ENCODE measurements at regions not wholly inside any gene's neighbourhood (a gene's known extent, or its start where the extent isn't known, plus 50 kb on each side); places are given as distances from the start of the nearest gene placed in this dataset.

- no peak for DNase-seq (ENCODE audit: low read depth in 4 of 4, low spot score in 1 of 4)
These were observed 103.3 kb upstream of the FSTL4 start for GRCh38 chr5:133715616-133716015.

- no peak for DNase-seq (ENCODE audit: low read depth in 4 of 4, low spot score in 1 of 4)
These were observed 102.9 kb upstream of the FSTL4 start for GRCh38 chr5:133715216-133715615.

DNA sequence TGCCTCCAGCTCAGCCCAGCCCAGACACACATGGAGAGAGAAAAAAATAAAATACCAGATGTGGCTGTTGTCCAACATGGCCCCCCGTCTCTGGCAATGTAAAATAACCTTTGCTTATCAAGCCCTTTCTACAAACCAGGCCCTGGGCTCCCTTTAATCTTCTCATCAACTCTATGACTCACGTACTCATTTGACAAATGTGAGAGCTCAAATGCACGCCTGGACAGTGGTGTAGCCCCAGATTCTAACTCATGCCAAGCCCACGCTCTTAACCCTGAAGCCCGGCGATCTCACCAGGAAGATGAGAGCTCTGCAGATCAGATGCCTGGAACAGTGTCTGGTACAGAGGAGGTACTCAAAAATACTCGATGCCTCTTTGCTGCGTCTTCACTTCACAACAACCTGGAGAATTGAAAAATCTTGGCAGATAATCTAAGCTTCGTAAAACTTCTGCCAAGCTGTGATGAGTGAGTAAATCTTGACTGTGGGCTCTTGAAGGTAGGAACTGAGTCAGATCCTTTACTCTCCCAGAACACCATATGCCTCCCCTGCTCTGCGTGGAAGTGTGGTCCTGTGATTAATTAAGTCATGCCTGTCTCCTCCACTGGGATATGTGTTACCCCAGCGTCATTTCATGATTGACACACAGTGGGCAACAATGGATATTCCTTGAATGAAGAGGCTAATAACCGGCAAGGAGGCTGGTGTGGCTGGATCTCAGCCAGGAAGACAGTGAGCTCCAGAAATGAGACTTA is 102.0 kb upstream of the FSTL4 start:
- no peak for DNase-seq (ENCODE audit: low read depth in 4 of 4, low spot score in 1 of 4)

GRCh38 chr5:133713751-133714150 is 101.4 kb upstream of the FSTL4 start:
- DNase-seq (ENCODE audit: low read depth in 4 of 4, low spot score in 1 of 4) = no peak

DNA sequence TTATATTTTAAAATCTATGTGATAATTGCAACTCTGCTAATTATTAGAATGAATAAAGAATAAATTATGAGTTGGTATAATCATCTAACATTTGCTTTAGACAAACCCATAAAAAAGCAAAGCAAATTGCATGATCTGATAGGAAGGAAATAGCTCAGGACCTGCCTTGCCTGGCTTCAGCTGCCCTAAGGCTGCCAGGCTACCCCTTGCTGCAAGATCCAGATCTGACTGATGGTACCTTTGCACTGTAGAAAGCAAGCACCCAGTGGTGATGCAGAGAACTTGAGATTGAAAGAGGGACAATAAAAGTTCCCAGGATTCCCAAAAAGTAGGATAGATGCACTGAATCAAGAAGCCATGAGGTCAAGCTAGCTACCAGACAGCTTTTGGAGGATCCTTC is 100.9 kb upstream of the FSTL4 start:
- DNase-seq (ENCODE audit: low read depth in 4 of 4, low spot score in 1 of 4) = no peak

GRCh38 chr5:133712562-133712961 is 100.2 kb upstream of the FSTL4 start:
- DNase-seq (ENCODE audit: low read depth in 4 of 4, low spot score in 1 of 4) = no peak

GRCh38 chr5:133709209-133709725 is 96.9 kb upstream of the FSTL4 start:
- DNase-seq (ENCODE audit: low read depth in 4 of 4, low spot score in 1 of 4) = no peak

GRCh38 chr5:133708331-133708850 is 96.0 kb upstream of the FSTL4 start:
- no peak for DNase-seq (ENCODE audit: low read depth in 4 of 4, low spot score in 1 of 4)

DNA sequence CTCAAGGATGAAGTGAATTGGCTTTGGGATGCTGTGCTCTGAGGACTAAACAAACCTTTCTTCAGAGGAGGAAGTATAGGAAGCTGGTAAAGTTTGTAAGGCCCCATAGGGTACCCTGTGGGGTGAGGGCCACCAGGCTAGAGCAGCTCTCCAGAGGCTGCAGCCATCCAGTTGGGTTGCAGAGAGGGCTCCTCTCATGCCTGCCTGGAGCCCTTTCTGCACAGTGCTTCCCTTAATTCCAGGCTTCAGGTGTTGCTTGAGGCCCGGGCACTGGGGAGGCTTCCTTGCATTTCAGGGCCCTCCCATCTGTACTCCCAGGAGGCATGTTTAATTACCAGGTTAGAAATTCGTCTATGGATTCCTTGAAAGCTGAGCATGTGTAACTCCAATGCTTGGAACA is 95.3 kb upstream of the FSTL4 start:
- no peak for DNase-seq (ENCODE audit: low read depth in 4 of 4, low spot score in 1 of 4)

DNA sequence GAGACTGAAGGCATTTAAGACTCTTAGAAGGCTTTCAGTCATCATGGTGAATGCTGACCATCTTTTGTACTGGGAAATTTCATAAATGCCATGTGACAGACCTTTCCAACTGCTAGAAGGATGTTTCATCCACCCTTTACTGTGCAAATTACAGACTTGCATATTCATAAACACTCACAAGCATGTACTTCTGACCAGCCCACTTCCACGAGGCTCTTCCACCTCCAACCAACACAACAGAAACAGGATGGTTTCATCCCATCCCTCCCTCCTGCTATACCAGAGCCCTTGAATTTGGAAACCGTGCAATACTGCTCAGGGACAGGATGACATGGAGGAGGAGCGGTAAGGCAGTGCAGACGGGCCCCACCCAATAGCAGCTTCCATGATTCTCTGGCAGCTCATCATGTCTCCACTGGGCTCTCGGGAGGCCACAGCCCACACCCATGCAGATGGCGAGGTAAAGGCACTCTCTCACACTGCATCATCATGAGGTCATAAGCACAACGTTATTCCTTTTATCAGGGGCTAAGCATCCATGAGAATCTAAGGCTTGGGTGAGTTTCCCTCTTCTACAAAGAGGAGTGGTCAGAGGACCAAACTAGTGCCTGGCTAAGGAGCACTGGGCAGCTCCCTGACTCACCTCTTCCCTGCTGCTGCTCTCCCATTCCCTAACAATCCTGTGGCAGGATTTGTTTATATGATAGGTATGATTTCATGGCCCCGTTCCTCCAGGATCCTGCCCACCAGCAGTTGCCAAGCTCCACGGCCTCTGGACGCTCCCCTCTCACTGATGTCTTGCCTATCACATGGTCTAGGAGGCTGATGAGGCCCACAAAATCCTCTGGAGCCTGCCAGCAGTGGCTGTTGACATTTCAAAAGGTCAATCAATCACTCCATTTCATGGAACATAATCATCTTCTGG is 94.4 kb upstream of the FSTL4 start:
- DNase-seq (ENCODE audit: low read depth in 4 of 4, low spot score in 1 of 4) = no peak

- DNase-seq (ENCODE audit: low read depth in 4 of 4, low spot score in 1 of 4) = no peak
These were observed 93.0 kb upstream of the FSTL4 start for GRCh38 chr5:133705331-133705730.

DNA sequence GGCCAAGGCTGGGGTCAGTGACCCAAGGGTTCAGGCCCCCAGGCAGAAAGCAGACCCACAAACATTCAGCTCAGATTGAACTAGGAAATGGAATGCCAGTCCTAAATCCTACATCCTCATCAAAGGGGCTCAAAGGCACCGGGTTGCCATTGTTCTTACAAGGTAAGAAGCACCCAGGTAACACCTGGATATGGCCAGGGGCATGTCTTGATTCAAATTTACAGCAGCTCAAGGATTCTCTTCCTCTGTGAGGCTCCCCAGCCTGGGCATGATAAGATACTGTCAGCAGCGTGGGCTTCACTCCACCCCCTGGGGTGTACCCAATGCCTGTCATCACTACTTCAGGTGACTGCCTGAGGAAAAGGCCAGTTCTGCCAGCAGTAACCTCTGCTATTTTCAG is 92.1 kb upstream of the FSTL4 start:
- no peak for DNase-seq (ENCODE audit: low read depth in 4 of 4, low spot score in 1 of 4)

DNA sequence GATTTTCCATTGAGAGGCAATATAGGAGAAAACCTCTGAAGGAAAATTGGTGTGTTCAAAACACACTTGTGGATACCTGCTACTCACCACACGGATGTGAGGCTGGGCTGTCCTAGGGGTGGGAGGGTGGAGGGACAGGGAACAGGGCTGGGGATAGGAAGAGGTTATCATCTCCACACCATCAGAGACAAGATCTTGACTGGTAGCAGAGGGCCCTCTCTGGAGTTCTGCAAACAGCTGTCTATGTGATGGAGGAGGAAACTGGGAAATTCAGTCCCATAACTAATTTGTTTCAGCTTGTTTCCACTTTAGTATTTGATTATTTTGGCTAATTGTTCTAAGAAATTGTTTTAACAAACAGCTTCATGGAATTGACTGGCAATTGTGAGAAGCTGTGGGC is 91.6 kb upstream of the FSTL4 start:
- DNase-seq (ENCODE audit: low read depth in 4 of 4, low spot score in 1 of 4) = no peak

DNA sequence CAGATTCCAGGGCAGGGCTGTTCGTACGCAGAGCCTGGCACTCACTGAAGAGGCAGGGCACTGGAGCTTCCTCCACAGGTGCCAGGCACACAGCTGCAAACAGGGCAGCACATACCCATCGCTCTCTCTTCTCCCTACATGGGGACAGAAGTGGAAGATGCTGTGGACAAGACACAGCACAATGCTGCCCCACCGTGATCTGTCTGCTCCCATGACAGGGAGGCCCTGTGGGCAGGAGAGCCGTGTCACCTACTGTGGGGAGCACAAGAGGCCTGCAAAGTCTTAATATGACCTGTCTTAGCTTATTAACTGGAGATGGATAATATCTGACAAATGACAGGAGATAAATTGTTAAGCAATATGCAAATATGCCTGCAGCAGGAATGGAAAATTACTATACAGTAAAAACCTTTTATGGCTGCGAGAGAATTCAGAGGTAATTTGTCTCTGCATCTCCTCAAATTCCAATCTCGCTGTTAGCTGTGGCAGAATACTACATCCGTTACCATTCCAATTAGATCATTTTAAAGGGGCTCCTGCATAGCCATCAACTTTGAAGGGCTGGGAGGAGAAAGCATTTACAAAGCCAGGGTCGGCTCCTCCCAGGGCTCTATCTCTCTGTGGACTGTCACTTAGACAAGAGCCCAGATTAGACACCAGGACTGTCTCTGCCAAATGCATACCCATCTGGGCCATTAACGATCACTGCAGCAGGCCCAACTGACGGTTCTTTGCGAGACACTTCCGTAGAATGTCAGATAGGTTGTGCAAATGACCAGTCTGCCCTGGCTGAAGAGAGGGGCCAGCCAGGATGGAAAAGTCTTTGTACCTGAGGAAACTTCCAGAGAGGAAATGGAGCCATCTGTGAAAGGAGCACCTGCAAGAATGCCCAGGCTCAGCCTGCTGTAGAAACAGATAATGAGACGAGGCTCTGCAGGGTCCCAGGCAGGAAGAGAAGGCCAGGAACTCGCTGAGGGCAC is 90.7 kb upstream of the FSTL4 start:
- DNase-seq (ENCODE audit: low read depth in 4 of 4, low spot score in 1 of 4) = no peak

DNA sequence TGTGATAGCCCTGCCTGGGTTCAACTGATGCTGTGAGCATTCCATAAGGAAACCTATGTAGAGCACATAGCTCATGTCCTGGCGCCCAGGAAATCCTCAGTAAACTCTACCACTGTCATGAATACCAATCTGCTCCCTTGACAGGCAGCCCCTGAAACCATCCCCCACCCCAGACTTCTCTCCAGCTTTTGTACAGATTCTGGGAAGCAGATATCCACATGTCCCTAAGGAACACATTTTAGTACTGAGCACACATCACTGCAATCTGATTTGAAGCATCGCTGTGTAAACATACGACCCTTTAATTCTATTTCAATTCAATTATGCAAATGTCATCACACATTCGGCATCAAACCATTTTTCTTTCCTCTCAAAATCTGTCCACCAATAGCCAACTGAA is 89.5 kb upstream of the FSTL4 start:
- no peak for DNase-seq (ENCODE audit: low read depth in 4 of 4, low spot score in 1 of 4)

DNA sequence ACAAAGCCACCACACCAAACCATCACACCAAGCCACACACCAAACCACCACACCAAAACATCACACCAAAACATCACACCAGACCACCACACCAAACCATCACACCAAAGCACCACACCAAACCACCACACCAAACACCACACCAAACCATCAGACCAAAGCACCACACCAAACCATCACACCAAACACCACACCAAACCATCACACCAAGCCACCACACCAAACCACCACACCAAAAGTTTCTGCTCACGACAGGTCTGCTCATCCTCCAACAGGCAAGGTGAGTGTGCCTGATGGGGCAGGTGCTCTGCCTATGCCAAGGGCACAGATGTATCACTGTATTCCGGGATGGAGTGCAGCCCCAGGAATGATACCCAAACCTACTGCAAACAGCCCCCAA is 87.9 kb upstream of the FSTL4 start:
- no peak for DNase-seq (ENCODE audit: low read depth in 4 of 4, low spot score in 1 of 4)

- no peak for DNase-seq (ENCODE audit: low read depth in 4 of 4, low spot score in 1 of 4)
These were observed 86.5 kb upstream of the FSTL4 start for GRCh38 chr5:133698646-133699526.

DNA sequence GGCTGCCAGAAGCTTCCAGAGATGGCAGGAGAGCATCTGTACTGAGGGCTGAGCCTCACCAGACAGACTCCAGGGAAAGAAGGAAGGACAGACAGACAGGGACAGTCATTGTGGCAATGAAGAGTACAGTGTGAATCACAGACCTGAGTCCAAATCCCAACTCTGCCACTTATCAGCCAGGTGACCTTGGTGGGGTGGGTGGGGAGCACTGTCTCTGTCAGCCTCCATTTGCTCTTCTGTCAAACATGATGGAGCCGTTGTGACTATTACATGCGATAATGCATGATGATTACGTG is 85.9 kb upstream of the FSTL4 start:
- no peak for DNase-seq (ENCODE audit: low read depth in 4 of 4, low spot score in 1 of 4)

GRCh38 chr5:133697536-133698258 is 85.4 kb upstream of the FSTL4 start:
- no peak for DNase-seq (ENCODE audit: low read depth in 4 of 4, low spot score in 1 of 4)
